ENCODE measurements at regions not wholly inside any gene's neighbourhood (a gene's known extent, or its start where the extent isn't known, plus 50 kb on each side); places are given as distances from the start of the nearest gene placed in this dataset.

GRCh38 chr5:67346611-67347010 is 150.0 kb upstream of the CD180 start:
- no peak for DNase-seq
- intact Hi-C loops (cut with DNase I; ENCODE audit: low total_unique reads) (no loop called here), in situ Hi-C loops (cut with MboI; ENCODE audit: low pct_ligation_motif_present in 1 of 4, low pct_unique_long_range_greater_than_20kb in 1 of 4, low sequenced_read_pairs in 3 of 4) (no loop called here)
- no peak for TF ChIP-seq POLR2AphosphoS5 (IDR thresholded peaks at IDR 0.05)
- no peak for TF ChIP-seq CTCF (IDR thresholded peaks at IDR 0.05)
- TF ChIP-seq POLR2A (IDR thresholded peaks at IDR 0.05) = no peak
- TF ChIP-seq EP300 (IDR thresholded peaks at IDR 0.05; ENCODE audit: low read depth) = no peak
- Histone ChIP-seq H3K4me1 (peaks cover 0 to 3% (median 0%) of the 10 kb centered on the region in 4 donors), H3K27ac (no peak overlapping the region), H3K9me3 (peaks cover 9 to 10% of the 10 kb centered on the region in 2 donors), H3K27me3 (no peaks in the 10 kb centered on the region), H3K36me3 (no peaks in the 10 kb centered on the region), H3K4me3 (no peak overlapping the region)
- 79 to 81% methylated on average over 2 of the region's 2 CpGs for WGBS, 2 donors (ENCODE audit: low coverage in 1 of 2)

GRCh38 chr5:67344870-67345269 is 148.3 kb upstream of the CD180 start:
- DNase-seq = no peak
- no peak for TF ChIP-seq EP300 (IDR thresholded peaks at IDR 0.05; ENCODE audit: low read depth)
- TF ChIP-seq POLR2A (IDR thresholded peaks at IDR 0.05) = no peak
- no peak for TF ChIP-seq CTCF (IDR thresholded peaks at IDR 0.05)
- TF ChIP-seq POLR2AphosphoS5 (IDR thresholded peaks at IDR 0.05) = no peak
- peaks cover 9 to 10% of the 10 kb centered on the region in 2 donors for H3K9me3 ChIP-seq
- no peaks in the 10 kb centered on the region for H3K27me3 ChIP-seq
- H3K36me3 ChIP-seq = no peaks in the 10 kb centered on the region
- 98 to 100% methylated on average over 2 of the region's 2 CpGs for WGBS, 2 donors (ENCODE audit: low coverage in 1 of 2)
- in situ Hi-C loops (cut with MboI; ENCODE audit: low pct_ligation_motif_present in 1 of 4, low pct_unique_long_range_greater_than_20kb in 1 of 4, low sequenced_read_pairs in 3 of 4) (no loop called here), intact Hi-C loops (cut with DNase I; ENCODE audit: low total_unique reads) (no loop called here)
- no peak overlapping the region for H3K4me3 ChIP-seq
- H3K4me1 ChIP-seq = no peaks in the 10 kb centered on the region
- no peak overlapping the region for H3K27ac ChIP-seq

- Histone ChIP-seq H3K27me3 (no peaks in the 10 kb centered on the region), H3K27ac (no peak overlapping the region), H3K36me3 (no peaks in the 10 kb centered on the region), H3K4me1 (no peaks in the 10 kb centered on the region), H3K9me3 (peaks cover 9 to 10% of the 10 kb centered on the region in 2 donors), H3K4me3 (no peak overlapping the region)
- intact Hi-C loops (cut with DNase I; ENCODE audit: low total_unique reads) = no loop called here
- 89 to 100% methylated on average over 2 to 5 of the region's 5 CpGs for WGBS, 2 donors (ENCODE audit: low coverage in 1 of 2)
- in situ Hi-C loops (cut with MboI; ENCODE audit: low pct_ligation_motif_present in 1 of 4, low pct_unique_long_range_greater_than_20kb in 1 of 4, low sequenced_read_pairs in 3 of 4) = no loop called here
- no peak for DNase-seq
- TF ChIP-seq POLR2A (IDR thresholded peaks at IDR 0.05) (no peak), CTCF (IDR thresholded peaks at IDR 0.05) (no peak), EP300 (IDR thresholded peaks at IDR 0.05; ENCODE audit: low read depth) (no peak), POLR2AphosphoS5 (IDR thresholded peaks at IDR 0.05) (no peak)
Observed at GRCh38 chr5:67343835-67344234, 147.2 kb upstream of the CD180 start.

GRCh38 chr5:67341478-67341877 is 144.9 kb upstream of the CD180 start:
- Histone ChIP-seq H3K27me3 (no peaks in the 10 kb centered on the region), H3K4me3 (no peak overlapping the region), H3K4me1 (no peaks in the 10 kb centered on the region), H3K36me3 (no peaks in the 10 kb centered on the region), H3K27ac (no peak overlapping the region), H3K9me3 (peaks cover 9 to 10% of the 10 kb centered on the region in 2 donors)
- no peak for DNase-seq
- intact Hi-C loops (cut with DNase I; ENCODE audit: low total_unique reads) (no loop called here), in situ Hi-C loops (cut with MboI; ENCODE audit: low pct_ligation_motif_present in 1 of 4, low pct_unique_long_range_greater_than_20kb in 1 of 4, low sequenced_read_pairs in 3 of 4) (no loop called here)
- WGBS, 2 donors (ENCODE audit: low coverage in 1 of 2) = 75 to 93% methylated on average over 1 to 2 of the region's 2 CpGs
- TF ChIP-seq EP300 (IDR thresholded peaks at IDR 0.05; ENCODE audit: low read depth) = no peak
- TF ChIP-seq POLR2A (IDR thresholded peaks at IDR 0.05) = no peak
- no peak for TF ChIP-seq CTCF (IDR thresholded peaks at IDR 0.05)
- TF ChIP-seq POLR2AphosphoS5 (IDR thresholded peaks at IDR 0.05) = no peak
